ENCODE measurements at regions not wholly inside any gene's neighbourhood (a gene's known extent, or its start where the extent isn't known, plus 50 kb on each side); places are given as distances from the start of the nearest gene placed in this dataset.

- Mint-ChIP-seq H3K36me3 (ENCODE audit: low read depth) (no peaks in the 10 kb centered on the region), H3K27me3 (peaks cover 9% of the 10 kb centered on the region), H3K27ac (no peak overlapping the region), H3K4me1 (no peaks in the 10 kb centered on the region), H3K4me3 (no peak overlapping the region), H3K9me3 (no peaks in the 10 kb centered on the region)
- ATAC-seq (replicated peaks), result no peak
Measured at GRCh38 chr10:70960783-70961570, 72.6 kb upstream of the PCBD1 start.

- Mint-ChIP-seq H3K4me1 (no peaks in the 10 kb centered on the region), H3K4me3 (no peak overlapping the region), H3K27ac (no peak overlapping the region), H3K27me3 (peaks cover 6% of the 10 kb centered on the region), H3K36me3 (ENCODE audit: low read depth) (no peaks in the 10 kb centered on the region), H3K9me3 (no peaks in the 10 kb centered on the region)
- no peak for ATAC-seq (replicated peaks)
Measured at GRCh38 chr10:70962686-70963085, 74.3 kb upstream of the PCBD1 start.

- Mint-ChIP-seq H3K9me3 (no peaks in the 10 kb centered on the region), H3K27ac (no peak overlapping the region), H3K36me3 (ENCODE audit: low read depth) (no peaks in the 10 kb centered on the region), H3K27me3 (peaks cover 6% of the 10 kb centered on the region), H3K4me3 (no peak overlapping the region), H3K4me1 (no peaks in the 10 kb centered on the region)
- no peak for ATAC-seq (replicated peaks)
Measured at GRCh38 chr10:70963271-70963670, 74.9 kb upstream of the PCBD1 start.

- no peak for ATAC-seq (replicated peaks)
- no peak overlapping the region for H3K27ac Mint-ChIP-seq
- H3K27me3 Mint-ChIP-seq, result peaks cover 6% of the 10 kb centered on the region
- no peaks in the 10 kb centered on the region for H3K36me3 Mint-ChIP-seq (ENCODE audit: low read depth)
- H3K4me3 Mint-ChIP-seq, result no peak overlapping the region
- H3K4me1 Mint-ChIP-seq, result no peaks in the 10 kb centered on the region
- H3K9me3 Mint-ChIP-seq, result no peaks in the 10 kb centered on the region
Measured at GRCh38 chr10:70964245-70964644, 75.9 kb upstream of the PCBD1 start.

GRCh38 chr10:70964881-70965280 is 76.5 kb upstream of the PCBD1 start:
- ATAC-seq (replicated peaks), result no peak
- Mint-ChIP-seq H3K27me3 (peaks cover 6% of the 10 kb centered on the region), H3K4me3 (no peak overlapping the region), H3K9me3 (no peaks in the 10 kb centered on the region), H3K4me1 (no peaks in the 10 kb centered on the region), H3K27ac (no peak overlapping the region), H3K36me3 (ENCODE audit: low read depth) (no peaks in the 10 kb centered on the region)

- Mint-ChIP-seq H3K9me3 (no peaks in the 10 kb centered on the region), H3K4me3 (no peak overlapping the region), H3K27ac (no peak overlapping the region), H3K27me3 (peaks cover 10% of the 10 kb centered on the region), H3K36me3 (ENCODE audit: low read depth) (no peaks in the 10 kb centered on the region), H3K4me1 (no peaks in the 10 kb centered on the region)
- no peak for ATAC-seq (replicated peaks)
Measured at GRCh38 chr10:70965566-70965965, 77.2 kb upstream of the PCBD1 start.

- Mint-ChIP-seq H3K36me3 (ENCODE audit: low read depth) (no peaks in the 10 kb centered on the region), H3K27ac (no peak overlapping the region), H3K4me3 (no peak overlapping the region), H3K9me3 (no peaks in the 10 kb centered on the region), H3K27me3 (peaks cover 13% of the 10 kb centered on the region), H3K4me1 (no peaks in the 10 kb centered on the region)
- ATAC-seq (replicated peaks), result no peak
Measured at GRCh38 chr10:70966646-70967553, 78.5 kb upstream of the PCBD1 start.

- no peak overlapping the region for H3K27ac Mint-ChIP-seq
- H3K36me3 Mint-ChIP-seq (ENCODE audit: low read depth), result no peaks in the 10 kb centered on the region
- peak; percentile 34 for ATAC-seq (replicated peaks)
- no peaks in the 10 kb centered on the region for H3K9me3 Mint-ChIP-seq
- H3K27me3 Mint-ChIP-seq, result peaks cover 14% of the 10 kb centered on the region
- H3K4me1 Mint-ChIP-seq, result no peaks in the 10 kb centered on the region
- no peak overlapping the region for H3K4me3 Mint-ChIP-seq
Measured at GRCh38 chr10:70967591-70968587, 79.5 kb upstream of the PCBD1 start.

- Mint-ChIP-seq H3K27ac (no peak overlapping the region), H3K36me3 (ENCODE audit: low read depth) (no peaks in the 10 kb centered on the region), H3K4me3 (no peak overlapping the region), H3K4me1 (no peaks in the 10 kb centered on the region), H3K27me3 (peaks cover 13% of the 10 kb centered on the region), H3K9me3 (no peaks in the 10 kb centered on the region)
- no peak for ATAC-seq (replicated peaks)
Measured at GRCh38 chr10:70969188-70969587, 80.8 kb upstream of the PCBD1 start.

- H3K4me1 Mint-ChIP-seq, result no peaks in the 10 kb centered on the region
- no peaks in the 10 kb centered on the region for H3K9me3 Mint-ChIP-seq
- no peak overlapping the region for H3K4me3 Mint-ChIP-seq
- no peak overlapping the region for H3K27ac Mint-ChIP-seq
- ATAC-seq (replicated peaks), result no peak
- H3K27me3 Mint-ChIP-seq, result peaks cover 17% of the 10 kb centered on the region
- H3K36me3 Mint-ChIP-seq (ENCODE audit: low read depth), result no peaks in the 10 kb centered on the region
Measured at GRCh38 chr10:70970830-70971229, 82.5 kb upstream of the PCBD1 start.

- ATAC-seq (replicated peaks), result no peak
- H3K27ac Mint-ChIP-seq, result no peak overlapping the region
- no peak overlapping the region for H3K4me3 Mint-ChIP-seq
- H3K4me1 Mint-ChIP-seq, result no peaks in the 10 kb centered on the region
- H3K27me3 Mint-ChIP-seq, result peaks cover 23% of the 10 kb centered on the region
- H3K36me3 Mint-ChIP-seq (ENCODE audit: low read depth), result no peaks in the 10 kb centered on the region
- H3K9me3 Mint-ChIP-seq, result no peaks in the 10 kb centered on the region
Measured at GRCh38 chr10:70973275-70973674, 84.9 kb upstream of the PCBD1 start.

- peaks cover 26% of the 10 kb centered on the region for H3K27me3 Mint-ChIP-seq
- no peaks in the 10 kb centered on the region for H3K9me3 Mint-ChIP-seq
- H3K4me1 Mint-ChIP-seq, result no peaks in the 10 kb centered on the region
- ATAC-seq (replicated peaks), result peak; percentile 50
- H3K36me3 Mint-ChIP-seq (ENCODE audit: low read depth), result no peaks in the 10 kb centered on the region
- no peak overlapping the region for H3K4me3 Mint-ChIP-seq
- no peak overlapping the region for H3K27ac Mint-ChIP-seq
Measured at GRCh38 chr10:70974351-70974901, 86.1 kb upstream of the PCBD1 start.

- H3K27me3 Mint-ChIP-seq, result peaks cover 26% of the 10 kb centered on the region
- no peak for ATAC-seq (replicated peaks)
- H3K4me1 Mint-ChIP-seq, result no peaks in the 10 kb centered on the region
Measured at GRCh38 chr10:70974920-70975319, 86.6 kb upstream of the PCBD1 start.

More at GRCh38 chr10:70974920-70975319, 86.6 kb upstream of the PCBD1 start:
- no peak overlapping the region for H3K27ac Mint-ChIP-seq
- no peak overlapping the region for H3K4me3 Mint-ChIP-seq
- no peaks in the 10 kb centered on the region for H3K9me3 Mint-ChIP-seq
- no peaks in the 10 kb centered on the region for H3K36me3 Mint-ChIP-seq (ENCODE audit: low read depth)
